HUES6 (cell line): ENCODE measurements at regions not wholly inside any gene's neighbourhood (a gene's known extent, or its start where the extent isn't known, plus 50 kb on each side); places are given as distances from the start of the nearest gene placed in this dataset.

Source experiments
- H3K27ac ChIP-seq: 2 replicates; pipeline ENCODE4 v1.7.0; 2013; ENCODE audit warnings: low read depth, mild to moderate bottlenecking, low read length, inconsistent platforms
- H3K27me3 ChIP-seq: 2 replicates; pipeline ENCODE4 v1.6.1; 2013; ENCODE audit warnings: low read length; ENCODE audit not compliant: control insufficient read depth, insufficient read depth
- H3K36me3 ChIP-seq: 2 replicates; pipeline ENCODE4 v1.6.1; 2013; ENCODE audit warnings: low read length; ENCODE audit not compliant: control insufficient read depth, insufficient read depth
- H3K4me1 ChIP-seq: 2 replicates; pipeline ENCODE4 v1.6.1; 2013; ENCODE audit warnings: low read length; ENCODE audit not compliant: control insufficient read depth, insufficient read depth
- H3K4me3 ChIP-seq: 2 replicates; pipeline ENCODE4 v1.5.1; 2013; ENCODE audit warnings: low read depth, low read length
- H3K9ac ChIP-seq: one replicate; pipeline ENCODE4 v1.6.1; 2013; ENCODE audit warnings: mild to moderate bottlenecking, low read length
- H3K9me3 ChIP-seq: 2 replicates; pipeline ENCODE4 v1.6.1; 2013; ENCODE audit warnings: low read depth, low read length; ENCODE audit not compliant: control insufficient read depth, insufficient read depth

DNA sequence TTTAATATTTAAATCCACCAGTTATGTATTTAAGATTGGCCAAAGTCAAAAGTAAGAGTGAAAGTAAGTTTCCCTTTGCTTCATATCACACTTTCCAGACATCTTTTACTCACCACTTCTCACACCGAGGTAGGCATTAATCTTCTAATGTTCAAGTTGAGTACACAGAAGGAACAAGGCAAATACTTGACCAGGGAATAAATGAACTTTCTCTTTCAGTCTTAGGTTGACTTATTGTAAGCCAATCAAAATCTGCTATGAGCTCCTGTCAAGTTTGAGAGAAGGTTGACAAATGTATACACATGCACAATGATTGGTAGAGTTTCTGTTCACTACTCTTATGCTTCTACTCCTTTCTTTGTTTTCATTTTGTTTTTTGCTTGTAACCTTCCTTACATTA lies 842.5 kb downstream of the REEP3 start:
- no peaks in the 10 kb centered on the region for H3K36me3 ChIP-seq
- H3K4me3 ChIP-seq: no peak overlapping the region
- peaks cover 18% of the 10 kb centered on the region; the same call in 1 of the 2 replicates for H3K9me3 ChIP-seq
- H3K4me1 ChIP-seq: no peaks in the 10 kb centered on the region
- no peak overlapping the region for H3K27ac ChIP-seq
- no peak overlapping the region for H3K9ac ChIP-seq
- H3K27me3 ChIP-seq: no peaks in the 10 kb centered on the region

- Histone ChIP-seq H3K27me3 (no peaks in the 10 kb centered on the region), H3K36me3 (no peaks in the 10 kb centered on the region), H3K4me3 (no peak overlapping the region), H3K27ac (no peak overlapping the region), H3K4me1 (no peaks in the 10 kb centered on the region), H3K9me3 (peaks cover 5% of the 10 kb centered on the region; the same call in 1 of the 2 replicates), H3K9ac (no peak overlapping the region)
These were observed 844.5 kb downstream of the REEP3 start for GRCh38 chr10:64365663-64366062.

- no peaks in the 10 kb centered on the region for H3K27me3 ChIP-seq
- no peak overlapping the region for H3K27ac ChIP-seq
- no peaks in the 10 kb centered on the region for H3K36me3 ChIP-seq
- no peak overlapping the region for H3K4me3 ChIP-seq
- no peaks in the 10 kb centered on the region for H3K9me3 ChIP-seq
- no peak overlapping the region for H3K9ac ChIP-seq
- H3K4me1 ChIP-seq: no peaks in the 10 kb centered on the region
These were observed 847.1 kb downstream of the REEP3 start for GRCh38 chr10:64368298-64368697.

DNA sequence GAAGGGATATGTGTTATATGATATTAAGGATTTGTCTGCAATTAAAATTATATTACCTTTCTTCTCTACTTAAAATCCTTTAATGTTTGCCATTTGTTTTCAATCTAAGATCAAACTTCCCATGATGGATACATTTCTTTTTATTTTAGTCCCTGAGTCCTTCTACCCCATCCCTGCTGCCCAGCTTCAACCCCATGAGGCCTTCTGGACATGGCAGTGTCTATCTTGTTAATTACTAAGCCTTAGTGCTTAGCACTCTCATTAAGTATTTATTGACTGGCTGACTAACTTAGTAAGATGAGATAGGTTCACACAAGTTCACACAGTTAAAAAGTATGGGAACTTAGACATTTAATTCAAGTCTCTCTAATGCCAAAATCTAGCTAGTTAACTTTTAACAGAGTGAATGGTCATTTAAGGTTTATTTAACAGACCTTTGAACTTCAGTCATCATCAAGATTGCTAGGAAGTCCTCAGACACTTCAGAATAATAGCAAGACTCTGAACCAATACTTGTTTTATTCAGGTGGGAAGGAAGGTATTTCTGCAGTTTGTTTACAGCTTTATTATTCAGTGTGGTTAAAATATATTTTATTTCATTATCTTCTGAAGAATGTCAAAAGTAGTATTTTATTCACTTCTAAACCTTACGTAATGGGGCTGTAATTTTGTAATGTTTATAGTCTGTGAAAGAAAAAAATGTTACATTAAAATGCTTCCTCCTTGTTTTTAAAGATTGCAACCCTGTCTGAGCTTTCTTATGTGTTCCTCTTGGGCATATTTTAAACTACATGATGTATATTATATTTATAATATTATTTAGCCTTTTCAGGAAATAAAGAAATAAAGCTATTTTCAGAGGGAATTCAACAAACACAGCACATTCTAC lies 848.9 kb downstream of the REEP3 start:
- Histone ChIP-seq H3K4me3 (no peak overlapping the region), H3K27me3 (no peaks in the 10 kb centered on the region), H3K9me3 (no peaks in the 10 kb centered on the region), H3K9ac (no peak overlapping the region), H3K27ac (no peak overlapping the region), H3K4me1 (no peaks in the 10 kb centered on the region), H3K36me3 (no peaks in the 10 kb centered on the region)

DNA sequence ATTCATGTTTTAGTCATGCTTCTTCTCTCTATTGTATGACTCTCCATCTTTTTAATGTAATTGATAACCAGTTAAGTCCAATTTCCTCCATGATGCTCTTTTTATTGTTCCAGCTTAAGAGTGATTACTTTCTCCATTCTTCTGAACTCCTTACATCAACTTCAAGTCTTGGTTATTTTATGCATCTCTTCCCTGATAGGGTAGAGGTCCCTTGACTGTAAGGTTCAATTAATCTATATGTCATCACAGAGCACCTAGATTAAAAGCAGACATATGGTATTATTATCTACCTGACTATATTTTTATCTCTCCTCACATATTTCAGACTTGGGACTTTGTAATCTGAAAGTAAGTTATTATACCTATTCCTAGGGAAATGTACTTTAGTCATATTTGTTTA lies 853.1 kb downstream of the REEP3 start:
- Histone ChIP-seq H3K9ac (no peak overlapping the region), H3K4me1 (no peaks in the 10 kb centered on the region), H3K36me3 (no peaks in the 10 kb centered on the region), H3K4me3 (no peak overlapping the region), H3K27ac (no peak overlapping the region), H3K9me3 (0 out of 2 replicates have a peak, but pooled peaks cover 2% of the 10 kb centered on the region), H3K27me3 (no peaks in the 10 kb centered on the region)

DNA sequence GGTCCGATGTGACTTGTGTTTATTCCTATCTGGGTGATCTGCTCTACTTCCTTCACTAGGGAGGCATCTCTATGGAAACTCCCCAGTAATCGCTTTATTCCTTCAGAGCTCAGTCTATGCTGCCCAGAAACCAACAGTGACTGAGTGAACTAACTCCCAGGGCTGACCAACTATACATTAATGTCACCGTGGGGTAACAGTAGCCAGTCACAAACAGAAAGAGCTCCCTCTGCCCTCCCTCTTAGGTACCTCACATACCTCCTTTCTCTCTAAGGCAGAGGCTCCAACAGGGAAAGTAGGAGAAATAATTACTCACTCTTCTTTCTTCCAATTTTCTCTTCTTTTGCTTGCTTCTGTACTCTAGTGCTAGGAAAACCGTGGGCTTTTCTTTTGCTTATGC lies 855.0 kb downstream of the REEP3 start:
- Histone ChIP-seq H3K36me3 (no peaks in the 10 kb centered on the region), H3K9me3 (0 out of 2 replicates have a peak, but pooled peaks cover 2% of the 10 kb centered on the region), H3K4me1 (no peaks in the 10 kb centered on the region), H3K9ac (no peak overlapping the region), H3K27ac (no peak overlapping the region), H3K27me3 (no peaks in the 10 kb centered on the region), H3K4me3 (no peak overlapping the region)

DNA sequence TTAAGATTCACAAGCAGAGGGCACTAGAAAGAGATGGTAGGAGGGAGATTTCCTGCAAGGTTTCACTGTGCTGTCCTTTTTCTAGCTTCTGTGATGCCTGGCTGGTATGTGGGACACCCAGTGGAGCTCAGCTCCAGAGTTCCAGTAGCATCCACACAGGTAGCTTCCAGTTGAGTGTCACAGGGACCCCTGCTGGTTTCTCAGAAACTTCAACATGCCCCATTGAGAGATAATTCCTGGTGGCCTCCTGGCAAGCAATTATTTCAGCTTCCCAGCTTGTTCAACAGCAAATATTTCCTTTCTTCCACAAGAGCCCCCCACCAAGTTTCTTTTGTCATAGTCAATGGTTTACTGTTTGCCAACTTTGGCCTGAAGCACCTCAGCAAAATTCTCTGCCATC lies 858.7 kb downstream of the REEP3 start:
- peaks cover 23% of the 10 kb centered on the region for H3K9me3 ChIP-seq
- no peak overlapping the region for H3K27ac ChIP-seq
- no peak overlapping the region for H3K4me3 ChIP-seq
- H3K27me3 ChIP-seq: no peaks in the 10 kb centered on the region
- H3K9ac ChIP-seq: no peak overlapping the region
- H3K4me1 ChIP-seq: no peaks in the 10 kb centered on the region
- H3K36me3 ChIP-seq: peaks cover 4% of the 10 kb centered on the region; the same call in 1 of the 2 replicates

DNA sequence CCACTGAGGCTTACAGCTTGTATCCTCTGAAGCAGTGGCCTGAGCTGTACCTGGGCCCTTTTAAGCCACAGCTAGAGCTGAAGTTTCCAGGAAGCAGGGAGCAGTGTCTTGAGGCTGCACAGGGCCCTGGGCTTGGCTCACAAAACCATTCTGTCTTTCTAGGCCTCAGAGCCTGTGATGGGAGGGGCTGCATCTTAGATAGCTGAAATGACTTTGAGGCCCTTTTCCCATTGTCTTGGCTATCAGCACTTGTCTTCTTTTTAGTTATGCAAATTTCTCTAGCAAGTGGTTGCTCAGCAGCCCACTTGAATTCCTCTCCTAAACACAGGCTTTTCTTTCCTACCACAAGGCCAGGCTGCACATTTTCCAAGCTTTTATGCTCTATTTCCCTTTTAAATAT lies 864.2 kb downstream of the REEP3 start:
- peak overlapping the region; percentile 69 for H3K27ac ChIP-seq
- H3K9me3 ChIP-seq: peaks cover 40% of the 10 kb centered on the region
- no peaks in the 10 kb centered on the region for H3K27me3 ChIP-seq
- H3K4me3 ChIP-seq: no peak overlapping the region
- H3K4me1 ChIP-seq: peaks cover 11% of the 10 kb centered on the region
- no peak overlapping the region for H3K9ac ChIP-seq
- peaks cover 4% of the 10 kb centered on the region; the same call in 1 of the 2 replicates for H3K36me3 ChIP-seq

DNA sequence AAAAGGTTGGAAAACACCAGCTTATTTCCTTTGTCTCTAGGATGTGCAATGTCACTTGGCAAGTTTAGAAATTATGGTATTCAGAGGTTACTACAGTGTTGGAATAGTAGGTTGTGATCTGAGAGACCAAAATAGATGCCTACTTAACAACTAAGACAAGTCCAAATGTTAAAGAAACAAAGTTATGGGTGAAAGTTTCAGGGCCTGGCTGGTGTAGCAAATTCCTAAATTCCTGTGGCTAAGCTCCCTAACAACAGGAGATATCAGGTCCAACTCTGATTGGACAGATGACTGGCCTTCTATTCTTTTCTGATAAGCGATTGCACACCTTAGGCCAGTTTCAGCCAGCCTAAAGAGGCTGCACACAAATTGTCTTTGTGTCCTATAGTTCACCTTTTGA lies 873.5 kb downstream of the REEP3 start:
- Histone ChIP-seq H3K27ac (no peak overlapping the region), H3K4me3 (no peak overlapping the region), H3K36me3 (no peaks in the 10 kb centered on the region), H3K9me3 (peaks cover 9% of the 10 kb centered on the region; the same call in 1 of the 2 replicates), H3K4me1 (peaks cover 18% of the 10 kb centered on the region), H3K9ac (no peak overlapping the region), H3K27me3 (no peaks in the 10 kb centered on the region)

DNA sequence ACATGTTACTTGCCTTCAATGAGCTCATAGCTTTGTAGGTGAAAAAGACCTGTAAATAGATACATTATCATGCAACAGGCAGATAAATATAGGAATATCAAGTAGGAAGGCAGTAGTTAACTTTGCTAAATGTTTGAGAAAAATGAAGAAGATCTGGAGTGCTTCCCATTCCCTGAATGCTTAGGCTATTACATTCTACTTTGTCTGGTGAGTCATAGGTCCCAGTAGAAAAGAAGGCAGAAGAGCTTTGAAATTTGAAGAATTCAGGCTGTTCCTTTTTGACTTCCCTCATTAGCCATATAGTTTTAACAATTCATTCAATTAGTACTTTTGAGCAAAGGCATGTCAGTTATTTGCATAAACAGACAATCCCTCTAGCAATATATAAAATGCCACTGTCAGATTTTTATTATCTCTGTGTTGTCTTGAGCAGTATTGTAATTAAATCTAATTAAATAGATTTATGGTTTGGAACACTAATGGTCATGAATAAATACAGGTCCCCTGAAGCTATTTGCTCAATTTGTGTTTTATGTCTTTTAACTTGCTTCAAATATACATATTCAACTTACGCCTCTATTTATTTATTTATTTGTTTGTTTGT lies 875.0 kb downstream of the REEP3 start:
- Histone ChIP-seq H3K9me3 (peaks cover 15% of the 10 kb centered on the region; the same call in 1 of the 2 replicates), H3K27me3 (no peaks in the 10 kb centered on the region), H3K4me1 (peaks cover 18% of the 10 kb centered on the region), H3K36me3 (no peaks in the 10 kb centered on the region), H3K27ac (peak overlapping the region; percentile 42; the same call in 1 of the 2 replicates), H3K4me3 (no peak overlapping the region), H3K9ac (no peak overlapping the region)

DNA sequence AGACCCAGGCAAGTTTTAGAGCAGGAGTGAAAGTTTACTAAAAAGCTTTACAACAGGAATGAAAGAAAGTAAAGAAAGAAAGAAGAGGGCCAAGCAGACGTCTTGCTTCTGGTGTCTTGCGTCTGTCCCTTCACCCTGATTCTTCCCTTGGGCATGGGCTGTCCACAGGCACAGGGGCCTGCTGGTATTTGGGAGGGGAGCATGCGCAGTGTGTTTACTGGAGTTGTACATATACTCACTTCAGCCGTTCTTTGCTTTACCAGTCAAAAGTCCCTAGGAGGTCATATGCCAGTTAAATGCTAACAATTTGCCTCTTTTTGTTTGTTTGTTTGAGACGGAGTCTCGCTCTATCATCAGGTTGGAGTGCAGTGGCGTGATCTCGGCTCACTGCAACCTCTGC lies 875.9 kb downstream of the REEP3 start:
- Histone ChIP-seq H3K27me3 (no peaks in the 10 kb centered on the region), H3K9me3 (peaks cover 15% of the 10 kb centered on the region; the same call in 1 of the 2 replicates), H3K9ac (no peak overlapping the region), H3K27ac (peak overlapping the region; percentile 42; the same call in 1 of the 2 replicates), H3K36me3 (no peaks in the 10 kb centered on the region), H3K4me1 (peaks cover 18% of the 10 kb centered on the region), H3K4me3 (no peak overlapping the region)
